ENCODE measurements at regions not wholly inside any gene's neighbourhood (a gene's known extent, or its start where the extent isn't known, plus 50 kb on each side); places are given as distances from the start of the nearest gene placed in this dataset.

DNA sequence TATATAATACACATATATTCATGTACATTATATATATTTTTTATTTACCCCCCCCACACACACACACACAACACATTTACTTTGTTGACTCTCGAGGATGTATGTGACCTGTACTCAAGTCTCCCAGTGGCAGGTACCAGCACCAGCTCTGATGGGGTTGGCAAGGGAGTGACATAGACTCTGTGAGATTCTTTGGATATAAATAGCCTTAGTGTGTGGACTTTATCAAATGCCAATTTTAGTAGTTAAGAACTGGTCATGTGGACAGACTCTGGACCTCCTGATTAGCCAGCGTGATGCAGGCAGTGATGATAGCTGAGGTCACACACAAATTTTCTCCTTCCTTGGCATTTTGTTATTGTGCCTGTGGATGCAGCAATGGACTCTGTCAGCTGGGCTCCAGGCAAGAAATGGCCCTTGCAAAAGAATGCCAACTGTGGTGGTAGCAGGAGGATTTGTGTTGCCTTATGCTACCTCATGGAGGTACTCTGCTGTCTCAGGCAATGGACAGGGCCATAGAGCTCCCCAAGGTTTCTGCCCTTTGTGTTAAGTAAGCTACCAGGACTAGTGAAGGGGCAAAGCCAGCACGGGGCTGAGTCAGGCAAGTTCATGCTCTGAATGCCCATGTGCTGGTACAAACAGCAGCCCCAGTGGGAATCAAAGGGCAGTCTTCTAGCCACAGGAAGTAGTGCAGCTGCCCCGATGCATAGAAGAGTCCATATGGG lies 224.6 kb upstream of the ZWINT start:
- TF ChIP-seq, protein P1, sequence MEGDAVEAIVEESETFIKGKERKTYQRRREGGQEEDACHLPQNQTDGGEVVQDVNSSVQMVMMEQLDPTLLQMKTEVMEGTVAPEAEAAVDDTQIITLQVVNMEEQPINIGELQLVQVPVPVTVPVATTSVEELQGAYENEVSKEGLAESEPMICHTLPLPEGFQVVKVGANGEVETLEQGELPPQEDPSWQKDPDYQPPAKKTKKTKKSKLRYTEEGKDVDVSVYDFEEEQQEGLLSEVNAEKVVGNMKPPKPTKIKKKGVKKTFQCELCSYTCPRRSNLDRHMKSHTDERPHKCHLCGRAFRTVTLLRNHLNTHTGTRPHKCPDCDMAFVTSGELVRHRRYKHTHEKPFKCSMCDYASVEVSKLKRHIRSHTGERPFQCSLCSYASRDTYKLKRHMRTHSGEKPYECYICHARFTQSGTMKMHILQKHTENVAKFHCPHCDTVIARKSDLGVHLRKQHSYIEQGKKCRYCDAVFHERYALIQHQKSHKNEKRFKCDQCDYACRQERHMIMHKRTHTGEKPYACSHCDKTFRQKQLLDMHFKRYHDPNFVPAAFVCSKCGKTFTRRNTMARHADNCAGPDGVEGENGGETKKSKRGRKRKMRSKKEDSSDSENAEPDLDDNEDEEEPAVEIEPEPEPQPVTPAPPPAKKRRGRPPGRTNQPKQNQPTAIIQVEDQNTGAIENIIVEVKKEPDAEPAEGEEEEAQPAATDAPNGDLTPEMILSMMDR (IDR thresholded peaks at IDR 0.05): no peak
- TF ChIP-seq ZFX (IDR thresholded peaks at IDR 0.05; ENCODE audit: borderline replicate concordance): no peak

Data from 22Rv1 (cell line).